Stimulated activated naive B cell treated with anti-CD40 and anti-IgM and Interleukin-4, amounts not matched to agents 10 μg/mL and 1 μg/mL and 100 μg/mL, for 72 hours (primary cell): ENCODE measurements at regions not wholly inside any gene's neighbourhood (a gene's known extent, or its start where the extent isn't known, plus 50 kb on each side); places are given as distances from the start of the nearest gene placed in this dataset.

ENCODE experiments used
- ATAC-seq, 2 donors: fragments of 150-1000 bp; cut with Tn5 transposase; replicated peaks; 2 replicates each; pipeline ENCODE4 v1.10.0; 2021; ENCODE audit warnings: moderate library complexity in 1 of 2
- DNase-seq: peaks from one replicate; pipeline ENCODE4 v3.0.0; 2021
- H3K27ac Mint-ChIP-seq: one replicate; pipeline ENCODE4 v1.8.0; 2022; ENCODE audit warnings: mild to moderate bottlenecking, mixed read lengths
- H3K27me3 Mint-ChIP-seq, 2 donors: one replicate each; pipeline ENCODE4 v1.8.0; 2022; ENCODE audit warnings: mixed read lengths in 2 of 2
- H3K36me3 Mint-ChIP-seq, 2 donors: one replicate each; pipeline ENCODE4 v1.8.0; 2022; ENCODE audit warnings: mixed read lengths in 2 of 2, mild to moderate bottlenecking in 1 of 2
- H3K4me1 Mint-ChIP-seq, 2 donors: one replicate each; pipeline ENCODE4 v1.8.0; 2022; ENCODE audit warnings: mixed read lengths in 2 of 2, mild to moderate bottlenecking in 1 of 2
- H3K4me3 Mint-ChIP-seq, 2 donors: one replicate each; pipeline ENCODE4 v1.8.0; 2022; ENCODE audit warnings: mild to moderate bottlenecking in 2 of 2, mixed read lengths in 2 of 2, moderate library complexity in 1 of 2
- H3K9me3 Mint-ChIP-seq, 2 donors: one replicate each; pipeline ENCODE4 v1.8.0; 2022; ENCODE audit warnings: mixed read lengths in 2 of 2, mild to moderate bottlenecking in 1 of 2

GRCh38 chr2:122575076-122575475 lies 819.6 kb downstream of the TSN start:
- Mint-ChIP-seq H3K9me3 (peaks cover 0 to 1% of the 10 kb centered on the region in 2 donors), H3K4me1 (no peaks in the 10 kb centered on the region), H3K27ac (no peak overlapping the region), H3K4me3 (no peak overlapping the region), H3K27me3 (no peaks in the 10 kb centered on the region), H3K36me3 (no peaks in the 10 kb centered on the region)
- DNase-seq (no peak), ATAC-seq (no peak)

GRCh38 chr2:122583159-122583917 lies 827.9 kb downstream of the TSN start:
- Mint-ChIP-seq H3K4me1 (no peaks in the 10 kb centered on the region), H3K27ac (no peak overlapping the region), H3K27me3 (no peaks in the 10 kb centered on the region), H3K36me3 (no peaks in the 10 kb centered on the region), H3K4me3 (no peak overlapping the region), H3K9me3 (peaks cover 7 to 11% of the 10 kb centered on the region in 2 donors)
- no peak for ATAC-seq
- no peak for DNase-seq

GRCh38 chr2:122590524-122590923 lies 835.1 kb downstream of the TSN start:
- DNase-seq (no peak), ATAC-seq (no peak)
- Mint-ChIP-seq H3K4me3 (no peak overlapping the region), H3K4me1 (no peaks in the 10 kb centered on the region), H3K27ac (no peak overlapping the region), H3K9me3 (peaks cover 6 to 12% of the 10 kb centered on the region in 2 donors), H3K36me3 (no peaks in the 10 kb centered on the region), H3K27me3 (no peaks in the 10 kb centered on the region)

GRCh38 chr2:122595065-122595464 lies 839.6 kb downstream of the TSN start:
- H3K9me3 Mint-ChIP-seq, result peaks cover 3 to 6% of the 10 kb centered on the region in 2 donors
- ATAC-seq (no peak), DNase-seq (no peak)
- H3K27me3 Mint-ChIP-seq, result no peaks in the 10 kb centered on the region
- no peak overlapping the region for H3K27ac Mint-ChIP-seq
- H3K4me1 Mint-ChIP-seq, result no peaks in the 10 kb centered on the region
- no peaks in the 10 kb centered on the region for H3K36me3 Mint-ChIP-seq
- no peak overlapping the region for H3K4me3 Mint-ChIP-seq

GRCh38 chr2:122596598-122596997 lies 841.1 kb downstream of the TSN start:
- H3K9me3 Mint-ChIP-seq, result peaks cover 3 to 6% of the 10 kb centered on the region in 2 donors
- no peaks in the 10 kb centered on the region for H3K4me1 Mint-ChIP-seq
- no peaks in the 10 kb centered on the region for H3K27me3 Mint-ChIP-seq
- DNase-seq (no peak), ATAC-seq (no peak)
- H3K27ac Mint-ChIP-seq, result no peak overlapping the region
- no peak overlapping the region for H3K4me3 Mint-ChIP-seq
- no peaks in the 10 kb centered on the region for H3K36me3 Mint-ChIP-seq

GRCh38 chr2:122598784-122599183 lies 843.3 kb downstream of the TSN start:
- no peaks in the 10 kb centered on the region for H3K36me3 Mint-ChIP-seq
- ATAC-seq (no peak), DNase-seq (no peak)
- no peak overlapping the region for H3K27ac Mint-ChIP-seq
- no peaks in the 10 kb centered on the region for H3K4me1 Mint-ChIP-seq
- no peaks in the 10 kb centered on the region for H3K9me3 Mint-ChIP-seq
- H3K4me3 Mint-ChIP-seq, result no peak overlapping the region
- H3K27me3 Mint-ChIP-seq, result no peaks in the 10 kb centered on the region

- peaks cover 0 to 7% of the 10 kb centered on the region in 2 donors for H3K9me3 Mint-ChIP-seq
- no peak overlapping the region for H3K27ac Mint-ChIP-seq
- no peaks in the 10 kb centered on the region for H3K27me3 Mint-ChIP-seq
- no peak for ATAC-seq
- no peak overlapping the region for H3K4me3 Mint-ChIP-seq
- no peaks in the 10 kb centered on the region for H3K4me1 Mint-ChIP-seq
- no peaks in the 10 kb centered on the region for H3K36me3 Mint-ChIP-seq
- no peak for DNase-seq
Measured at GRCh38 chr2:122610948-122611609, 855.6 kb downstream of the TSN start.

GRCh38 chr2:122622934-122623333 lies 867.5 kb downstream of the TSN start:
- Mint-ChIP-seq H3K9me3 (peaks cover 7 to 19% of the 10 kb centered on the region in 2 donors), H3K36me3 (no peaks in the 10 kb centered on the region)

GRCh38 chr2:122627388-122627787 lies 871.9 kb downstream of the TSN start:
- H3K36me3 Mint-ChIP-seq, result no peaks in the 10 kb centered on the region
- no peak for DNase-seq
- ATAC-seq, result no peak
- H3K27ac Mint-ChIP-seq, result no peak overlapping the region
- no peaks in the 10 kb centered on the region for H3K27me3 Mint-ChIP-seq
- H3K9me3 Mint-ChIP-seq, result peaks cover 3 to 16% of the 10 kb centered on the region in 2 donors
- no peak overlapping the region for H3K4me3 Mint-ChIP-seq
- H3K4me1 Mint-ChIP-seq, result no peaks in the 10 kb centered on the region

More at GRCh38 chr2:122622934-122623333, 867.5 kb downstream of the TSN start:
- H3K4me3 Mint-ChIP-seq, result no peak overlapping the region
- no peak overlapping the region for H3K27ac Mint-ChIP-seq
- H3K27me3 Mint-ChIP-seq, result no peaks in the 10 kb centered on the region
- no peaks in the 10 kb centered on the region for H3K4me1 Mint-ChIP-seq
- DNase-seq, result no peak
- no peak for ATAC-seq

GRCh38 chr2:122634256-122634655 lies 878.8 kb downstream of the TSN start:
- H3K27me3 Mint-ChIP-seq, result no peaks in the 10 kb centered on the region
- H3K36me3 Mint-ChIP-seq, result no peaks in the 10 kb centered on the region
- ATAC-seq, result no peak
- peaks cover 0 to 6% of the 10 kb centered on the region in 2 donors for H3K9me3 Mint-ChIP-seq
- H3K4me3 Mint-ChIP-seq, result no peak overlapping the region
- no peak for DNase-seq
- H3K27ac Mint-ChIP-seq, result no peak overlapping the region
- no peaks in the 10 kb centered on the region for H3K4me1 Mint-ChIP-seq

- Mint-ChIP-seq H3K36me3 (no peaks in the 10 kb centered on the region), H3K9me3 (no peaks in the 10 kb centered on the region), H3K4me3 (no peak overlapping the region), H3K4me1 (no peaks in the 10 kb centered on the region), H3K27ac (no peak overlapping the region), H3K27me3 (no peaks in the 10 kb centered on the region)
- no peak for ATAC-seq
- no peak for DNase-seq
Measured at GRCh38 chr2:122634920-122635319, 879.5 kb downstream of the TSN start.

- Mint-ChIP-seq H3K27me3 (no peaks in the 10 kb centered on the region), H3K9me3 (no peaks in the 10 kb centered on the region), H3K4me3 (no peak overlapping the region), H3K27ac (no peak overlapping the region), H3K4me1 (no peaks in the 10 kb centered on the region), H3K36me3 (no peaks in the 10 kb centered on the region)
- no peak for DNase-seq
- no peak for ATAC-seq
Measured at GRCh38 chr2:122635686-122636085, 880.2 kb downstream of the TSN start.

- Mint-ChIP-seq H3K4me3 (no peak overlapping the region), H3K9me3 (no peaks in the 10 kb centered on the region), H3K27me3 (no peaks in the 10 kb centered on the region), H3K4me1 (no peaks in the 10 kb centered on the region), H3K36me3 (no peaks in the 10 kb centered on the region), H3K27ac (no peak overlapping the region)
- DNase-seq, result no peak
- ATAC-seq, result no peak
Measured at GRCh38 chr2:122636097-122636496, 880.6 kb downstream of the TSN start.

- Mint-ChIP-seq H3K9me3 (peaks cover 0 to 5% of the 10 kb centered on the region in 2 donors), H3K4me1 (no peaks in the 10 kb centered on the region), H3K27ac (no peak overlapping the region), H3K27me3 (no peaks in the 10 kb centered on the region), H3K4me3 (no peak overlapping the region), H3K36me3 (no peaks in the 10 kb centered on the region)
- ATAC-seq, result no peak
- DNase-seq, result no peak
Measured at GRCh38 chr2:122639176-122639575, 883.7 kb downstream of the TSN start.

GRCh38 chr2:122639711-122640110 lies 884.3 kb downstream of the TSN start:
- Mint-ChIP-seq H3K27ac (no peak overlapping the region), H3K9me3 (peaks cover 0 to 5% of the 10 kb centered on the region in 2 donors), H3K4me1 (no peaks in the 10 kb centered on the region), H3K27me3 (no peaks in the 10 kb centered on the region), H3K36me3 (no peaks in the 10 kb centered on the region), H3K4me3 (no peak overlapping the region)
- ATAC-seq, result no peak
- no peak for DNase-seq
